Ishikawa (cell line): ENCODE measurements at regions not wholly inside any gene's neighbourhood (a gene's known extent, or its start where the extent isn't known, plus 50 kb on each side); places are given as distances from the start of the nearest gene placed in this dataset.

Experiments used
- CEBPB ChIP-seq: IDR thresholded peaks from 2 replicates; pipeline ENCODE4 v1.6.1; 2012
- CREB1 ChIP-seq: IDR thresholded peaks from 2 replicates; pipeline ENCODE4 v1.6.1; 2012; ENCODE audit warnings: low read depth
- EGR1 ChIP-seq: IDR thresholded peaks from 2 replicates; pipeline ENCODE4 v1.6.1; 2012
- EP300 ChIP-seq: IDR thresholded peaks from 2 replicates; pipeline ENCODE4 v1.6.1; 2012; ENCODE audit warnings: borderline replicate concordance
- FOXM1 ChIP-seq: IDR thresholded peaks from 2 replicates; pipeline ENCODE4 v1.6.1; 2012; ENCODE audit warnings: low read depth, borderline replicate concordance
- NFIC ChIP-seq: IDR thresholded peaks from 2 replicates; pipeline ENCODE4 v1.6.1; 2012
- RAD21 ChIP-seq: IDR thresholded peaks from 2 replicates; pipeline ENCODE4 v1.6.1; 2012; ENCODE audit warnings: low read depth
- TAF1 ChIP-seq: IDR thresholded peaks from 2 replicates; pipeline ENCODE4 v1.6.1; 2012; ENCODE audit warnings: low read depth, mild to moderate bottlenecking
- TCF12 ChIP-seq: IDR thresholded peaks from 2 replicates; pipeline ENCODE4 v1.6.1; 2012; ENCODE audit warnings: low read depth
- YY1 ChIP-seq: IDR thresholded peaks from 2 replicates; pipeline ENCODE4 v1.6.1; 2012; ENCODE audit warnings: low read depth
- ZBTB7A ChIP-seq: IDR thresholded peaks from 2 replicates; pipeline ENCODE4 v1.6.1; 2012; ENCODE audit warnings: low read depth
- TF ChIP-seq, protein P1 (sequence below): IDR thresholded peaks from 2 replicates; pipeline ENCODE4 v1.6.1; 2012; ENCODE audit warnings: low read depth, mild to moderate bottlenecking
- TF ChIP-seq, protein P2 (sequence below): IDR thresholded peaks from 2 replicates; pipeline ENCODE4 v1.6.1; 2012
- TF ChIP-seq, protein P3 (sequence below): IDR thresholded peaks from 2 replicates; pipeline ENCODE4 v1.6.1; 2012

DNA sequence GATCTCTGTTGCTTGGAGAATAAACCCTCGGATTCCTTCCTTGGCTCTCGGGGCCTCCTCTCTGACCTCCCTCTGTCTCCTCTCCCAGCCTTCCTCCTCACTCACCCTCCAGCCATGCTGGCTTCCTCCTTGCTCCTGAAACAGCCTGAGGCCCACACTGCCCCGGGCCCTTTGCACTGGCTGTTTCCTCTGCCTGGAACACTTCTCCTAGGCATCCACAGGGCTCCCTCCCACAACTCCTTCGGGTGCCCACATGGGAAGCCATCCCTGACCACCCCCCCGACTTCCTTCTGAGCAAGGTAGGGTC lies 87.7 kb downstream of the CEBPB start:
- no peak for TF ChIP-seq CREB1
- TF ChIP-seq TCF12 = no peak
- TF ChIP-seq ZBTB7A = no peak
- TF ChIP-seq TAF1 = no peak
- TF ChIP-seq, protein P1, sequence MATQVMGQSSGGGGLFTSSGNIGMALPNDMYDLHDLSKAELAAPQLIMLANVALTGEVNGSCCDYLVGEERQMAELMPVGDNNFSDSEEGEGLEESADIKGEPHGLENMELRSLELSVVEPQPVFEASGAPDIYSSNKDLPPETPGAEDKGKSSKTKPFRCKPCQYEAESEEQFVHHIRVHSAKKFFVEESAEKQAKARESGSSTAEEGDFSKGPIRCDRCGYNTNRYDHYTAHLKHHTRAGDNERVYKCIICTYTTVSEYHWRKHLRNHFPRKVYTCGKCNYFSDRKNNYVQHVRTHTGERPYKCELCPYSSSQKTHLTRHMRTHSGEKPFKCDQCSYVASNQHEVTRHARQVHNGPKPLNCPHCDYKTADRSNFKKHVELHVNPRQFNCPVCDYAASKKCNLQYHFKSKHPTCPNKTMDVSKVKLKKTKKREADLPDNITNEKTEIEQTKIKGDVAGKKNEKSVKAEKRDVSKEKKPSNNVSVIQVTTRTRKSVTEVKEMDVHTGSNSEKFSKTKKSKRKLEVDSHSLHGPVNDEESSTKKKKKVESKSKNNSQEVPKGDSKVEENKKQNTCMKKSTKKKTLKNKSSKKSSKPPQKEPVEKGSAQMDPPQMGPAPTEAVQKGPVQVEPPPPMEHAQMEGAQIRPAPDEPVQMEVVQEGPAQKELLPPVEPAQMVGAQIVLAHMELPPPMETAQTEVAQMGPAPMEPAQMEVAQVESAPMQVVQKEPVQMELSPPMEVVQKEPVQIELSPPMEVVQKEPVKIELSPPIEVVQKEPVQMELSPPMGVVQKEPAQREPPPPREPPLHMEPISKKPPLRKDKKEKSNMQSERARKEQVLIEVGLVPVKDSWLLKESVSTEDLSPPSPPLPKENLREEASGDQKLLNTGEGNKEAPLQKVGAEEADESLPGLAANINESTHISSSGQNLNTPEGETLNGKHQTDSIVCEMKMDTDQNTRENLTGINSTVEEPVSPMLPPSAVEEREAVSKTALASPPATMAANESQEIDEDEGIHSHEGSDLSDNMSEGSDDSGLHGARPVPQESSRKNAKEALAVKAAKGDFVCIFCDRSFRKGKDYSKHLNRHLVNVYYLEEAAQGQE = no peak
- TF ChIP-seq EGR1 = no peak
- TF ChIP-seq, protein P2, sequence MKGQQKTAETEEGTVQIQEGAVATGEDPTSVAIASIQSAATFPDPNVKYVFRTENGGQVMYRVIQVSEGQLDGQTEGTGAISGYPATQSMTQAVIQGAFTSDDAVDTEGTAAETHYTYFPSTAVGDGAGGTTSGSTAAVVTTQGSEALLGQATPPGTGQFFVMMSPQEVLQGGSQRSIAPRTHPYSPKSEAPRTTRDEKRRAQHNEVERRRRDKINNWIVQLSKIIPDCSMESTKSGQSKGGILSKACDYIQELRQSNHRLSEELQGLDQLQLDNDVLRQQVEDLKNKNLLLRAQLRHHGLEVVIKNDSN = no peak
- TF ChIP-seq, protein P3, sequence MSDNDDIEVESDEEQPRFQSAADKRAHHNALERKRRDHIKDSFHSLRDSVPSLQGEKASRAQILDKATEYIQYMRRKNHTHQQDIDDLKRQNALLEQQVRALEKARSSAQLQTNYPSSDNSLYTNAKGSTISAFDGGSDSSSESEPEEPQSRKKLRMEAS = no peak
- TF ChIP-seq RAD21 = no peak
- TF ChIP-seq EP300 = no peak
- TF ChIP-seq YY1 = no peak
- no peak for TF ChIP-seq FOXM1
- no peak for TF ChIP-seq CEBPB
- TF ChIP-seq NFIC = no peak
